GM12892 (cell line): ENCODE measurements at regions not wholly inside any gene's neighbourhood (a gene's known extent, or its start where the extent isn't known, plus 50 kb on each side); places are given as distances from the start of the nearest gene placed in this dataset.

Source experiments
- POLR2A ChIP-seq: IDR thresholded peaks from 2 replicates; pipeline ENCODE4 v1.6.1; 2011; ENCODE audit warnings: low read depth, low read length, control low read depth
- POLR2AphosphoS5 ChIP-seq: IDR thresholded peaks from 2 replicates; pipeline ENCODE4 v1.6.1; 2011; ENCODE audit warnings: low read depth, low read length, control low read depth
- TAF1 ChIP-seq: IDR thresholded peaks from 2 replicates; pipeline ENCODE4 v1.6.1; 2011; ENCODE audit warnings: low read depth, mild to moderate bottlenecking, control low read depth, low read length, borderline replicate concordance

GRCh38 chr2:239495791-239496233, 95.0 kb upstream of the HDAC4 start:
- TF ChIP-seq TAF1 (no peak), POLR2A (no peak), POLR2AphosphoS5 (no peak)
